GM12864 (cell line): ENCODE measurements at regions not wholly inside any gene's neighbourhood (a gene's known extent, or its start where the extent isn't known, plus 50 kb on each side); places are given as distances from the start of the nearest gene placed in this dataset.

Experiments used
- DNase-seq: peaks from one replicate; pipeline ENCODE4 v3.0.0-alpha.2; 2011; ENCODE audit warnings: low read depth
- H3K4me3 ChIP-seq: 2 replicates; pipeline ENCODE4 v1.5.1; 2011; ENCODE audit warnings: mild to moderate bottlenecking, low read depth, low read length, control low read depth
- CTCF ChIP-seq: IDR thresholded peaks from 2 replicates; pipeline ENCODE4 v1.5.1; 2011; ENCODE audit warnings: low read depth, mild to moderate bottlenecking, moderate library complexity, low read length, control low read depth, inconsistent platforms; ENCODE audit errors: missing control alignments

- TF ChIP-seq CTCF, result no peak
- no peak overlapping the region for H3K4me3 ChIP-seq
- no peak for DNase-seq
Observed at GRCh38 chr3:30273304-30274072, 332.9 kb upstream of the TGFBR2 start.

DNA sequence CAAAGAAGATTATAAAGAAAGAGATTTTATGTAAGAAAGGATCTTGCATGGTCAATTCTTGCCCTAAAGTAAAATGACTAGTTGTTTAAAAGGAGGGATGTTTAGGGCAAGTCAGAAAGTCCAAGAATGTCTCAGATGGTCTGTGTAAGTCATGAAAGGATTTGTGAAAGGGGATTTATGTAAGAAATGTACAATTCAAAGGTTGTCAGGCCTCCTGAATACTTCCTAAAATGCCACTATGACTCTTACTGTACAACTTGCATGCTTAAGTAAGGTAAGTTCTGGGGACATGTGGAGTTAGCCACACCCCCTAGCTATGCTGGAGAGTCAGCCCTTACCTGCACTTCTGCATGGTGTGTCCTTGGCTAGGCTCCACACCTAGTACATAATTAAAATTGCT, 328.9 kb upstream of the TGFBR2 start:
- no peak for TF ChIP-seq CTCF
- DNase-seq, result no peak

GRCh38 chr3:30281526-30281925, 324.9 kb upstream of the TGFBR2 start:
- TF ChIP-seq CTCF, result no peak
- no peak overlapping the region for H3K4me3 ChIP-seq
- no peak for DNase-seq

More for the DNA sequence above, 328.9 kb upstream of the TGFBR2 start:
- H3K4me3 ChIP-seq, result no peak overlapping the region

GRCh38 chr3:30282154-30282696, 324.2 kb upstream of the TGFBR2 start:
- no peak for TF ChIP-seq CTCF
- H3K4me3 ChIP-seq, result no peak overlapping the region
- DNase-seq, result no peak

GRCh38 chr3:30285188-30286006, 321.0 kb upstream of the TGFBR2 start:
- TF ChIP-seq CTCF, result no peak
- DNase-seq, result no peak
- no peak overlapping the region for H3K4me3 ChIP-seq

GRCh38 chr3:30286007-30286669, 320.3 kb upstream of the TGFBR2 start:
- TF ChIP-seq CTCF, result no peak
- no peak for DNase-seq

More at GRCh38 chr3:30286007-30286669, 320.3 kb upstream of the TGFBR2 start:
- no peak overlapping the region for H3K4me3 ChIP-seq
